Endothelial cell (in vitro differentiated cells): ENCODE measurements at regions not wholly inside any gene's neighbourhood (a gene's known extent, or its start where the extent isn't known, plus 50 kb on each side); places are given as distances from the start of the nearest gene placed in this dataset.
A peak's percentile ranks its signal among the peaks of the same experiment; 100 is the strongest.

ENCODE experiments used
- DNase-seq: peaks from one replicate; pipeline ENCODE4 v3.0.0; 2021; ENCODE audit warnings: low spot score
- H3K27ac Mint-ChIP-seq: one replicate; pipeline ENCODE4 v1.8.0; 2021; ENCODE audit warnings: mixed read lengths, inconsistent platforms; ENCODE audit not compliant: unreplicated experiment
- H3K27me3 Mint-ChIP-seq: one replicate; pipeline ENCODE4 v1.8.0; 2021; ENCODE audit warnings: mild to moderate bottlenecking, moderate library complexity, mixed read lengths, inconsistent platforms; ENCODE audit not compliant: unreplicated experiment
- H3K36me3 Mint-ChIP-seq: one replicate; pipeline ENCODE4 v1.8.0; 2021; ENCODE audit warnings: mild to moderate bottlenecking, low read depth, mixed read lengths, inconsistent platforms; ENCODE audit not compliant: unreplicated experiment
- H3K4me1 Mint-ChIP-seq: one replicate; pipeline ENCODE4 v1.8.0; 2021; ENCODE audit warnings: mild to moderate bottlenecking, mixed read lengths, inconsistent platforms; ENCODE audit not compliant: unreplicated experiment
- H3K4me3 Mint-ChIP-seq: one replicate; pipeline ENCODE4 v1.8.0; 2021; ENCODE audit warnings: mild to moderate bottlenecking, mixed read lengths, inconsistent platforms; ENCODE audit not compliant: unreplicated experiment
- H3K9me3 Mint-ChIP-seq: one replicate; pipeline ENCODE4 v1.8.0; 2021; ENCODE audit warnings: mixed read lengths, inconsistent platforms; ENCODE audit not compliant: unreplicated experiment
- TF ChIP-seq, protein P1 (sequence below): fragments of 200-600 bp; sonication (generic); IDR thresholded peaks from one replicate; pipeline ENCODE4 v1.5.0; 2021; ENCODE audit warnings: antibody characterized with exemption; ENCODE audit not compliant: unreplicated experiment

DNA sequence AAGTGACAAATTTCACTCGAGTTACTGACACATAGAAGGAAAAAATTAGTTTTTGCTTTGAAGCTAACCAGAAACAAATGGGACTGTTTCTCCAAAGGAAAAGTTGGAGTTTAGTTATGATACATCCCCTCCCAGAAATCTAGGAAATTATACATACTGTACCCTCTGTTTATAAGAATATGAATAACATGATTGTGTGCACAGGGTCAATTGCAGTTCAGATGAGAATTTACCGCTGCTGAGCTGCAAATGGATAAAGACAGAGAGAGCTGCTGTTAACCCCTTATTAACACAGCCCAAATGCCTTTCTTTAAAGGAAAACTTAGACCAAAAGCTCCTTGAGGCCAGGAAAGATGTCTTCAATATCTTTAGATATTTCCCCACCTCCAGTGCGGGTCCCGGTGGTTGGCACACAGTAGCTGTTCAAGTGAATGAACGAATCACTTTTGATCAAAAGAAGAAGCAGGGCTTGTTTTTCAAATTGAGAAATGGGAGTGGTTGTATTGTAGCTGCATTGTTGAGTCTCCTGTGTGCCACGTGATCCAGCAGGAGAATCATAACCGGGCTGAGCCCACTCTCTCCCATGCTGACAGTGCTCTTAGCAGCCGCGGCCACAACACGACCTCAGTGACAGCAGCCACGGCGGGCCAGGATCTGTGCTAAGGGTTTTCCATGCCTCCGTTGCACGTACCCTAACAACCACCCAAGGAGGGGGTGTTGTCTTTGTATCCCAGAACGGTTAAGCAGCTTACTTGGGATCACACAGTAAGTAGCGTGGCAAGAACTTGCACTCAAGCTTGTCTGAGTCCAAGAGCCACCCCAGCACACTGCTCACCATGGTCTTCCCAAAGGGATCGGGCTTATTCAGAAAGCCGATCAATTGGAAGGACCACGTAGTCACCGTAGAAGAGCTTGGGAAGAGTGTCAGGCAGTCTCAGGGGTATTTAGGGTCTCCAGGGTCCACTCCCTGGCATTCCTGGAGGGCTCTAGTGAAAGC is 53.5 kb upstream of the BMP6 start:
- Mint-ChIP-seq H3K36me3 (no peaks in the 10 kb centered on the region), H3K4me3 (peak overlapping the region; percentile 74), H3K9me3 (no peaks in the 10 kb centered on the region), H3K27ac (no peak overlapping the region), H3K27me3 (peaks cover 8% of the 10 kb centered on the region), H3K4me1 (peaks cover 14% of the 10 kb centered on the region)
- TF ChIP-seq, protein P1, sequence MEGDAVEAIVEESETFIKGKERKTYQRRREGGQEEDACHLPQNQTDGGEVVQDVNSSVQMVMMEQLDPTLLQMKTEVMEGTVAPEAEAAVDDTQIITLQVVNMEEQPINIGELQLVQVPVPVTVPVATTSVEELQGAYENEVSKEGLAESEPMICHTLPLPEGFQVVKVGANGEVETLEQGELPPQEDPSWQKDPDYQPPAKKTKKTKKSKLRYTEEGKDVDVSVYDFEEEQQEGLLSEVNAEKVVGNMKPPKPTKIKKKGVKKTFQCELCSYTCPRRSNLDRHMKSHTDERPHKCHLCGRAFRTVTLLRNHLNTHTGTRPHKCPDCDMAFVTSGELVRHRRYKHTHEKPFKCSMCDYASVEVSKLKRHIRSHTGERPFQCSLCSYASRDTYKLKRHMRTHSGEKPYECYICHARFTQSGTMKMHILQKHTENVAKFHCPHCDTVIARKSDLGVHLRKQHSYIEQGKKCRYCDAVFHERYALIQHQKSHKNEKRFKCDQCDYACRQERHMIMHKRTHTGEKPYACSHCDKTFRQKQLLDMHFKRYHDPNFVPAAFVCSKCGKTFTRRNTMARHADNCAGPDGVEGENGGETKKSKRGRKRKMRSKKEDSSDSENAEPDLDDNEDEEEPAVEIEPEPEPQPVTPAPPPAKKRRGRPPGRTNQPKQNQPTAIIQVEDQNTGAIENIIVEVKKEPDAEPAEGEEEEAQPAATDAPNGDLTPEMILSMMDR: no peak
- no peak for DNase-seq

DNA sequence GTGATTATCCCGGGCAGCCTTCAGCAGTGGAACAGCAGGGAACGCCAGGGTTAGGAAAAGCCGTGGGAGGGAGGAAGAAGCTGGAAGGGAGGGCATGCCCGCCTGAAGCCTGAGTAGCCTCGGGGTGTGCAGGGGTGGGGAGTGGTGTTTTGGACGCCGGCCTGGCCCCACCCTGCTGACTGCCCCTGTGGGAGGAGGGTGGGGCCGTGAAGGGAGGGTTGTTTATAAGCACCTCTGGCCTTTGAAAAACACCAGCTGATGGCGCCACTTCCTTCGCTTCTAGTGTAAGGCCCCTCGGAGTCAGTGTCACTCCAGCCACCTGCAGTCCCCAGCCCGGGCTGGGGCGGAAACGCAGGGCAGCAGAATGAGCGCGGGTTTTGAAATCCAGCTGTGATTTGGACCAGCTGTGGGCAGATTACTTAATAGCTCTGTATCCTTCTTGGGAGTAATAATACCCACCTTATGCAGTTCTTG is 52.8 kb upstream of the BMP6 start:
- DNase-seq: peak; percentile 28
- H3K9me3 Mint-ChIP-seq: no peaks in the 10 kb centered on the region
- H3K4me1 Mint-ChIP-seq: peaks cover 14% of the 10 kb centered on the region
- H3K27me3 Mint-ChIP-seq: peaks cover 8% of the 10 kb centered on the region
- TF ChIP-seq, protein P1: no peak
- H3K36me3 Mint-ChIP-seq: no peaks in the 10 kb centered on the region
- H3K27ac Mint-ChIP-seq: no peak overlapping the region
- H3K4me3 Mint-ChIP-seq: no peak overlapping the region

DNA sequence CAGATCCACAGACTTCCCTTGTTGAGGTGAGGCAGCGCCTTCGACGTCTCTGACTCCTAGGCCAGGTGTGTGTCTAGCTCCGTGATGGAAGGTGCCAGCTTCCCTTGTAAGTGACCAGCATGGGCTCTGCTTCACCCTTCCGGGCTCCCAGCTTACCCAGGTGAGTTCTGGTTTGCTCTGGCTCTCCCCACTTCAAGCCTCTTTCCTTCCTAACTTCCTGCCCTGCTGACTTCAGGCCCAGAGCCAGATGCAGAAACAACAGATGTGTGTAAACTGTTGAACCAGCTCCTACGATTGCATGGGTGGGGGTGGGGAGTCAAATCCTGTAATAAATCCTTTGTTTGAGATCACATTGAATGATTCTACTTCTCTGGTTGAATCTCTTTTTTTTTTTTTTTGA is 51.6 kb upstream of the BMP6 start:
- TF ChIP-seq, protein P1: no peak
- Mint-ChIP-seq H3K27ac (no peak overlapping the region), H3K36me3 (no peaks in the 10 kb centered on the region), H3K27me3 (peaks cover 8% of the 10 kb centered on the region), H3K4me1 (peaks cover 14% of the 10 kb centered on the region), H3K4me3 (no peak overlapping the region), H3K9me3 (no peaks in the 10 kb centered on the region)
- no peak for DNase-seq

DNA sequence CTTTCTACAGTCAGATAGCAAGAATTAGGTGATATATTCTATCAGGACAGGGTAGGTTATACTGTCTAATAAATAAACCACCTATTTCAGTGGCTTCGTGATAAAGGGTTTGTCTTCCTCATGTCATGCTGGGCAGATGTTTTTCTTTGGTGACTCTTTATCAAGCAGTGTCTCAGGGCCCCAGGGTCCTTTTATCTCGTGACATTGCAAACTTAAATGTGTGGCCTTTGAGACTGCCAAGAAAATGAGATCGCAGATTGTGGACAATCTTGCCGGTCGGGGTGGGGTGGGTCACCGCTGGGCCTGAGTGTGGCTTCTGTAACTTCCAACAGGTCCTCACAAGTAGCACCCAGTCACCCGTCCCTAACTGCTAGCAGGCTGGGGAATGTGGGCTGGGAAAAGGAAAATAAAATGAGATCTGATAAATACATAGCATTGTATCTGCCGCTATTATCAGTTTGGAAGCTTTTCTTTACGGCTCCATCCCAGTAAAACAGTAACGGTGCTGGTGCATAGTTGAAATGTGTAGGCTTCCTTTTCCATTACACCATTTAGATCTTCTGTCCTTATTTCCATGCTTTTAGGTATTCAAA is 50.5 kb upstream of the BMP6 start:
- no peak overlapping the region for H3K27ac Mint-ChIP-seq
- DNase-seq: no peak
- no peaks in the 10 kb centered on the region for H3K9me3 Mint-ChIP-seq

More for the DNA sequence above, 50.5 kb upstream of the BMP6 start:
- peaks cover 20% of the 10 kb centered on the region for H3K4me1 Mint-ChIP-seq
- no peaks in the 10 kb centered on the region for H3K36me3 Mint-ChIP-seq
- TF ChIP-seq, protein P1: no peak
- H3K27me3 Mint-ChIP-seq: peaks cover 9% of the 10 kb centered on the region
- no peak overlapping the region for H3K4me3 Mint-ChIP-seq
